Gastroesophageal sphincter (tissue), 3 donors: ENCODE measurements at regions not wholly inside any gene's neighbourhood (a gene's known extent, or its start where the extent isn't known, plus 50 kb on each side); places are given as distances from the start of the nearest gene placed in this dataset.

Source experiments
- EP300 ChIP-seq: sonication (generic); formaldehyde crosslinking; IDR thresholded peaks from one replicate; pipeline ENCODE4 v1.6.1; 2017; ENCODE audit warnings: antibody characterized with exemption, mild to moderate bottlenecking
- POLR2A ChIP-seq, 2 donors: fragments of 450-650 bp; IDR thresholded peaks; one replicate each; pipeline ENCODE4 v1.6.1; 2017; ENCODE audit warnings: antibody characterized with exemption in 2 of 2, mild to moderate bottlenecking in 2 of 2, moderate library complexity in 1 of 2
- POLR2AphosphoS5 ChIP-seq: sonication (generic); formaldehyde crosslinking; IDR thresholded peaks from one replicate; pipeline ENCODE4 v1.6.1; 2017; ENCODE audit warnings: antibody characterized with exemption
- TF ChIP-seq, protein P1 (sequence below), 4 experiments: fragments of 200-600 bp in 2 of 4; fragments of 450-650 bp in 2 of 4; sonication (generic) in 1 of 4; IDR thresholded peaks; one replicate each; pipeline ENCODE4 v1.5.1; 2017 to 2019; ENCODE audit warnings: antibody characterized with exemption in 4 of 4, mild to moderate bottlenecking in 2 of 4, moderate library complexity in 2 of 4

- TF ChIP-seq, protein P1, sequence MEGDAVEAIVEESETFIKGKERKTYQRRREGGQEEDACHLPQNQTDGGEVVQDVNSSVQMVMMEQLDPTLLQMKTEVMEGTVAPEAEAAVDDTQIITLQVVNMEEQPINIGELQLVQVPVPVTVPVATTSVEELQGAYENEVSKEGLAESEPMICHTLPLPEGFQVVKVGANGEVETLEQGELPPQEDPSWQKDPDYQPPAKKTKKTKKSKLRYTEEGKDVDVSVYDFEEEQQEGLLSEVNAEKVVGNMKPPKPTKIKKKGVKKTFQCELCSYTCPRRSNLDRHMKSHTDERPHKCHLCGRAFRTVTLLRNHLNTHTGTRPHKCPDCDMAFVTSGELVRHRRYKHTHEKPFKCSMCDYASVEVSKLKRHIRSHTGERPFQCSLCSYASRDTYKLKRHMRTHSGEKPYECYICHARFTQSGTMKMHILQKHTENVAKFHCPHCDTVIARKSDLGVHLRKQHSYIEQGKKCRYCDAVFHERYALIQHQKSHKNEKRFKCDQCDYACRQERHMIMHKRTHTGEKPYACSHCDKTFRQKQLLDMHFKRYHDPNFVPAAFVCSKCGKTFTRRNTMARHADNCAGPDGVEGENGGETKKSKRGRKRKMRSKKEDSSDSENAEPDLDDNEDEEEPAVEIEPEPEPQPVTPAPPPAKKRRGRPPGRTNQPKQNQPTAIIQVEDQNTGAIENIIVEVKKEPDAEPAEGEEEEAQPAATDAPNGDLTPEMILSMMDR (IDR thresholded peaks at IDR 0.05), result no peak
- TF ChIP-seq POLR2A (IDR thresholded peaks at IDR 0.05) (no peak), POLR2AphosphoS5 (no peak), EP300 (no peak)
These were observed 111.3 kb upstream of the CREB1 start for GRCh38 chr2:207418419-207418818.
